Activated CD4-positive, alpha-beta T cell treated with anti-CD3 and anti-CD28 coated beads, Interleukin-2, amount 10 ng/mL, durations not matched to agents 7 days and 5 days (primary cell): ENCODE measurements at regions not wholly inside any gene's neighbourhood (a gene's known extent, or its start where the extent isn't known, plus 50 kb on each side); places are given as distances from the start of the nearest gene placed in this dataset.
A peak's percentile ranks its signal among the peaks of the same experiment; 100 is the strongest.

Source experiments
- CTCF ChIA-PET: fragments of 350-600 bp; sonication (Branson Sonifier 250); formaldehyde crosslinking; loops from one replicate; lab custom pipeline; 2021; ENCODE audit warnings: antibody characterized with exemption; lab: Charles Lee
- POLR2A ChIA-PET: fragments of 350-600 bp; sonication (Branson Sonifier 250); formaldehyde crosslinking; loops from one replicate; lab custom pipeline; 2021; ENCODE audit warnings: antibody characterized with exemption; lab: Charles Lee
- DNase-seq: peaks from one replicate; pipeline ENCODE4 v3.0.0-alpha.2; 2020
- H3K27ac Mint-ChIP-seq: one replicate; pipeline ENCODE4 v1.8.0; 2021; ENCODE audit warnings: mild to moderate bottlenecking, moderate library complexity, mixed read lengths
- H3K27me3 Mint-ChIP-seq: one replicate; pipeline ENCODE4 v1.8.0; 2021; ENCODE audit warnings: mixed read lengths
- H3K36me3 Mint-ChIP-seq: one replicate; pipeline ENCODE4 v1.8.0; 2021; ENCODE audit warnings: low read depth, mixed read lengths
- H3K4me1 Mint-ChIP-seq: one replicate; pipeline ENCODE4 v1.8.0; 2021; ENCODE audit warnings: mixed read lengths
- H3K4me3 Mint-ChIP-seq: one replicate; pipeline ENCODE4 v1.8.0; 2021; ENCODE audit warnings: mild to moderate bottlenecking, moderate library complexity, mixed read lengths
- H3K9me3 Mint-ChIP-seq: one replicate; pipeline ENCODE4 v1.8.0; 2021; ENCODE audit warnings: mixed read lengths

- DNase-seq = no peak
- Mint-ChIP-seq H3K4me3 (no peak overlapping the region), H3K9me3 (peaks cover 11% of the 10 kb centered on the region), H3K4me1 (peaks cover 22% of the 10 kb centered on the region), H3K36me3 (peaks cover 9% of the 10 kb centered on the region), H3K27me3 (no peaks in the 10 kb centered on the region), H3K27ac (no peak overlapping the region)
- ChIA-PET POLR2A (no interaction called here), CTCF (interaction anchor here (0.9 to 3.1 kb wide), 6 partner anchors 9 to 31 kb away, joined by 3 to 15 read pairs (median 6); no protein-coding TSS in a partner anchor)
Observed at GRCh38 chr15:31457631-31458526, 131.2 kb downstream of the KLF13 start.

GRCh38 chr15:31458596-31459399, 132.2 kb downstream of the KLF13 start:
- peaks cover 11% of the 10 kb centered on the region for H3K9me3 Mint-ChIP-seq
- no peak overlapping the region for H3K4me3 Mint-ChIP-seq
- H3K36me3 Mint-ChIP-seq = peaks cover 9% of the 10 kb centered on the region
- DNase-seq = no peak
- H3K27me3 Mint-ChIP-seq = no peaks in the 10 kb centered on the region
- peaks cover 22% of the 10 kb centered on the region for H3K4me1 Mint-ChIP-seq
- ChIA-PET POLR2A (no interaction called here), CTCF (interaction anchor here (0.8 to 3.1 kb wide), 9 partner anchors 10 to 30 kb away, joined by 3 to 15 read pairs (median 6); no protein-coding TSS in a partner anchor)
- H3K27ac Mint-ChIP-seq = peak overlapping the region; percentile 58

GRCh38 chr15:31459400-31459748, 132.7 kb downstream of the KLF13 start:
- POLR2A ChIA-PET = no interaction called here
- H3K4me1 Mint-ChIP-seq = peaks cover 22% of the 10 kb centered on the region

GRCh38 chr15:31461375-31461774, 134.7 kb downstream of the KLF13 start:
- Mint-ChIP-seq H3K4me3 (no peak overlapping the region), H3K27ac (no peak overlapping the region), H3K27me3 (no peaks in the 10 kb centered on the region), H3K36me3 (peaks cover 4% of the 10 kb centered on the region), H3K4me1 (peaks cover 18% of the 10 kb centered on the region), H3K9me3 (peaks cover 2% of the 10 kb centered on the region)
- ChIA-PET CTCF (interaction anchor here (0.8 kb wide), 1 partner anchor 14 kb away, joined by 3 read pairs; no protein-coding TSS in a partner anchor), POLR2A (no interaction called here)
- no peak for DNase-seq

More at GRCh38 chr15:31459400-31459748, 132.7 kb downstream of the KLF13 start:
- CTCF ChIA-PET = interaction anchor here (0.8 to 3.1 kb wide), 7 partner anchors 10 to 29 kb away, joined by 3 to 15 read pairs (median 6); no protein-coding TSS in a partner anchor
- H3K9me3 Mint-ChIP-seq = peaks cover 11% of the 10 kb centered on the region
- H3K27ac Mint-ChIP-seq = peak overlapping the region; percentile 43
- DNase-seq = no peak
- H3K4me3 Mint-ChIP-seq = no peak overlapping the region
- H3K36me3 Mint-ChIP-seq = peaks cover 9% of the 10 kb centered on the region
- H3K27me3 Mint-ChIP-seq = no peaks in the 10 kb centered on the region

- H3K9me3 Mint-ChIP-seq = peaks cover 2% of the 10 kb centered on the region
- POLR2A ChIA-PET = no interaction called here
- no peak for DNase-seq
Observed at GRCh38 chr15:31461911-31462480, 135.4 kb downstream of the KLF13 start.

GRCh38 chr15:31463521-31464102, 137.0 kb downstream of the KLF13 start:
- Mint-ChIP-seq H3K9me3 (peaks cover 2% of the 10 kb centered on the region), H3K27ac (no peak overlapping the region), H3K4me3 (no peak overlapping the region), H3K4me1 (peaks cover 16% of the 10 kb centered on the region), H3K27me3 (no peaks in the 10 kb centered on the region), H3K36me3 (peaks cover 4% of the 10 kb centered on the region)
- ChIA-PET POLR2A (no interaction called here), CTCF (interaction anchor here (0.8 kb wide), 1 partner anchor 9 kb away, joined by 3 read pairs; no protein-coding TSS in a partner anchor)
- DNase-seq = no peak

More at GRCh38 chr15:31461911-31462480, 135.4 kb downstream of the KLF13 start:
- Mint-ChIP-seq H3K27me3 (no peaks in the 10 kb centered on the region), H3K4me3 (no peak overlapping the region), H3K36me3 (peaks cover 4% of the 10 kb centered on the region), H3K4me1 (peaks cover 18% of the 10 kb centered on the region), H3K27ac (no peak overlapping the region)
- CTCF ChIA-PET = no interaction called here

GRCh38 chr15:31464216-31465082, 137.8 kb downstream of the KLF13 start:
- no peak for DNase-seq
- Mint-ChIP-seq H3K36me3 (peaks cover 4% of the 10 kb centered on the region), H3K27ac (no peak overlapping the region), H3K27me3 (no peaks in the 10 kb centered on the region), H3K4me1 (peaks cover 8% of the 10 kb centered on the region), H3K4me3 (no peak overlapping the region), H3K9me3 (peaks cover 2% of the 10 kb centered on the region)
- ChIA-PET POLR2A (no interaction called here), CTCF (interaction anchor here (0.8 to 2.7 kb wide), 4 partner anchors 8 to 24 kb away, joined by 3 to 10 read pairs (median 6); no protein-coding TSS in a partner anchor)

GRCh38 chr15:31465083-31465955, 138.7 kb downstream of the KLF13 start:
- ChIA-PET CTCF (interaction anchor here (0.6 to 2.7 kb wide), 5 partner anchors 10 to 25 kb away, joined by 3 to 10 read pairs (median 3); no protein-coding TSS in a partner anchor), POLR2A (no interaction called here)
- Mint-ChIP-seq H3K4me3 (no peak overlapping the region), H3K36me3 (peaks cover 4% of the 10 kb centered on the region), H3K4me1 (peaks cover 6% of the 10 kb centered on the region), H3K27ac (no peak overlapping the region), H3K27me3 (no peaks in the 10 kb centered on the region), H3K9me3 (peaks cover 2% of the 10 kb centered on the region)
- DNase-seq = no peak

- no peak for DNase-seq
- H3K36me3 Mint-ChIP-seq = no peaks in the 10 kb centered on the region
- H3K27me3 Mint-ChIP-seq = no peaks in the 10 kb centered on the region
- ChIA-PET POLR2A (no interaction called here), CTCF (no interaction called here)
- H3K9me3 Mint-ChIP-seq = no peaks in the 10 kb centered on the region
- peak overlapping the region; percentile 25 for H3K27ac Mint-ChIP-seq
- peaks cover 12% of the 10 kb centered on the region for H3K4me1 Mint-ChIP-seq
- no peak overlapping the region for H3K4me3 Mint-ChIP-seq
Observed at GRCh38 chr15:31467361-31467760, 140.7 kb downstream of the KLF13 start.

GRCh38 chr15:31468911-31469785, 142.5 kb downstream of the KLF13 start:
- H3K4me3 Mint-ChIP-seq = no peak overlapping the region
- H3K4me1 Mint-ChIP-seq = peaks cover 30% of the 10 kb centered on the region
- H3K27ac Mint-ChIP-seq = no peak overlapping the region
- peaks cover 6% of the 10 kb centered on the region for H3K36me3 Mint-ChIP-seq
- ChIA-PET CTCF (interaction anchor here (0.8 to 1.6 kb wide), 5 partner anchors 14 to 469 kb away, joined by 3 to 4 read pairs (median 3); no protein-coding TSS in a partner anchor), POLR2A (no interaction called here)
- no peaks in the 10 kb centered on the region for H3K9me3 Mint-ChIP-seq
- no peaks in the 10 kb centered on the region for H3K27me3 Mint-ChIP-seq
- no peak for DNase-seq
